ENCODE measurements at regions not wholly inside any gene's neighbourhood (a gene's known extent, or its start where the extent isn't known, plus 50 kb on each side); places are given as distances from the start of the nearest gene placed in this dataset.
A peak's percentile ranks its signal among the peaks of the same experiment; 100 is the strongest.

DNA sequence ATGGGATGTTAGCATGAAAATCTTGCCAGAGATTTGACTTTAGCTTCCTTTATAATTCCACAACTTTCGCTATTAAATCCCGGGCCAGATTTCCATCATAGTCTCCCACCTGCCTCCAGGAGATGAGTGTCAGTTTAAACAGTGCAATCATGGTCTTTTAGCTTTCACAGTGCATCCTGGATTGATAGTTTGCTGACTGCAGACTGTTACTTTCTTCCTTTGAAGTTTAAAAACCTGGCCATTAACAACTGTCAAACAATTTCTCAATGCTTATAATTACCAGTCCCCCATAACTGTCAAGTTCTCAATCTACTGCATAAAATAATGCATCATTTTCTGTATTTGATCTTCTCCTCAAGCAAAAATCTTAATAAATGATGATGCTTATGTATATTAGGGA, 108.4 kb upstream of the FSTL5 start:
- no peak overlapping the region for H3K27ac ChIP-seq (ENCODE audit: low read depth, low read length)
- no peaks in the 10 kb centered on the region for H3K36me3 ChIP-seq (ENCODE audit: insufficient read depth, low read length)
- Mint-ChIP-seq H3K4me3 (no peak overlapping the region), H3K27ac (no peak overlapping the region), H3K4me1 (no peaks in the 10 kb centered on the region), H3K9me3 (peaks cover 0 to 12% (median 1%) of the 10 kb centered on the region in 8 donors), H3K36me3 (no peaks in the 10 kb centered on the region), H3K27me3 (no peaks in the 10 kb centered on the region)
- DNase-seq, result no peak
- intact Hi-C loops (cut with micrococcal nuclease), result no loop called here
- H3K4me1 ChIP-seq (ENCODE audit: insufficient read depth, low read length), result no peaks in the 10 kb centered on the region
- H3K27me3 ChIP-seq (ENCODE audit: insufficient read depth, low read length), result no peaks in the 10 kb centered on the region
- CTCF ChIA-PET (ENCODE audit: partially characterized antibody), result no interaction called here
- H3K9me3 ChIP-seq (ENCODE audit: control insufficient read depth in 1 of 2, low read length in 2 of 2), result no peaks in the 10 kb centered on the region
- H3K4me3 ChIP-seq (ENCODE audit: low read length in 2 of 2), result no peak overlapping the region
- POLR2A ChIA-PET (ENCODE audit: partially characterized antibody), result no interaction called here

DNA sequence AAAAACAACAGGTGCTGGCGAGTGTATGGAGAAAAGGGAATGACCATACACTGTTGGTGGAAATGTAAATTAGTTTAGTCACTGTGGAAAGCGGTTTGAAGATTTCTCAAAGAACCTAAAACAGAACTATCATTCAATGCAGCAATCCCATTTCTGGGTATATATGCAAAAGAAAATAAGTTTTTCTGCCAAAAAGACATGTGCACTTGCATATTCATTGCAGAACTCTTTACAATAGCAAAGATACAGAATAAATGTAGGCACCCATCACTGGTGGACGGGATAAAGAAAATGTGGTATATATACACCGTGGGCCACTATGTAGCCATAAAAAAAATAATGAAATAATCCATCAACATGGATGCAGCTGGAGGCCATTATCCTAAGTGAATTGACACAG, 105.1 kb upstream of the FSTL5 start:
- no peaks in the 10 kb centered on the region for H3K27me3 ChIP-seq (ENCODE audit: insufficient read depth, low read length)
- peaks cover 2 to 23% (median 9%) of the 10 kb centered on the region in 8 donors for H3K9me3 Mint-ChIP-seq
- H3K27me3 Mint-ChIP-seq, result no peaks in the 10 kb centered on the region
- H3K36me3 Mint-ChIP-seq, result no peaks in the 10 kb centered on the region
- H3K4me3 Mint-ChIP-seq, result no peak overlapping the region
- H3K4me3 ChIP-seq (ENCODE audit: low read length in 2 of 2), result no peak overlapping the region
- ChIA-PET POLR2A (ENCODE audit: partially characterized antibody) (no interaction called here), CTCF (ENCODE audit: partially characterized antibody) (no interaction called here)
- H3K36me3 ChIP-seq (ENCODE audit: insufficient read depth, low read length), result no peaks in the 10 kb centered on the region
- no peak for DNase-seq
- no peak overlapping the region for H3K27ac ChIP-seq (ENCODE audit: low read depth, low read length)
- no peaks in the 10 kb centered on the region for H3K4me1 Mint-ChIP-seq
- no peak overlapping the region for H3K27ac Mint-ChIP-seq
- no peaks in the 10 kb centered on the region for H3K9me3 ChIP-seq (ENCODE audit: control insufficient read depth in 1 of 2, low read length in 2 of 2)
- H3K4me1 ChIP-seq (ENCODE audit: insufficient read depth, low read length), result no peaks in the 10 kb centered on the region
- intact Hi-C loops (cut with micrococcal nuclease), result no loop called here

DNA sequence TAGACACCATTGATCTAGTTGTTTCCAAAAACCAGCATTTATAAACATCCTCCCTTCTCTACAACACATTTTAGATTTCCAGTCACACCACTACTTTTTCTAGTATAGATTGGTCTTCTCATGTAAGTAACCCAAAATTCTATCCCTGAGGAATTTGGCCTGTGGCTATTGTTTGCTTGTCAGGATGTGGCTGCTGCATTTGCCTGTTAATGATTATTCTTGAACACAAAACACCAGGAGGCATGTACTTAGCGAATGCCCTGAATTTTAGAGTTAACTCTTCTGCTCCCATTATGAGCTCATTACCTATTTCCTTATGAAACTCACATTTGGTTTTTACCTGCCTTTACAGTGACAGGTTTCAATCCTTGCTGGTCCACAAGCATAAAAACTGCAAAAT, 102.0 kb upstream of the FSTL5 start:
- Histone ChIP-seq H3K4me3 (ENCODE audit: low read length in 2 of 2) (no peak overlapping the region), H3K4me1 (ENCODE audit: insufficient read depth, low read length) (no peaks in the 10 kb centered on the region), H3K9me3 (ENCODE audit: control insufficient read depth in 1 of 2, low read length in 2 of 2) (no peaks in the 10 kb centered on the region), H3K27ac (ENCODE audit: low read depth, low read length) (no peak overlapping the region), H3K27me3 (ENCODE audit: insufficient read depth, low read length) (no peaks in the 10 kb centered on the region), H3K36me3 (ENCODE audit: insufficient read depth, low read length) (no peaks in the 10 kb centered on the region)
- intact Hi-C loops (cut with micrococcal nuclease), result no loop called here
- Mint-ChIP-seq H3K36me3 (no peaks in the 10 kb centered on the region), H3K27ac (no peak overlapping the region), H3K9me3 (peaks cover 4 to 37% (median 14%) of the 10 kb centered on the region in 8 donors), H3K27me3 (no peaks in the 10 kb centered on the region), H3K4me1 (no peaks in the 10 kb centered on the region), H3K4me3 (no peak overlapping the region)
- no peak for DNase-seq
- ChIA-PET CTCF (ENCODE audit: partially characterized antibody) (no interaction called here), POLR2A (ENCODE audit: partially characterized antibody) (no interaction called here)

DNA sequence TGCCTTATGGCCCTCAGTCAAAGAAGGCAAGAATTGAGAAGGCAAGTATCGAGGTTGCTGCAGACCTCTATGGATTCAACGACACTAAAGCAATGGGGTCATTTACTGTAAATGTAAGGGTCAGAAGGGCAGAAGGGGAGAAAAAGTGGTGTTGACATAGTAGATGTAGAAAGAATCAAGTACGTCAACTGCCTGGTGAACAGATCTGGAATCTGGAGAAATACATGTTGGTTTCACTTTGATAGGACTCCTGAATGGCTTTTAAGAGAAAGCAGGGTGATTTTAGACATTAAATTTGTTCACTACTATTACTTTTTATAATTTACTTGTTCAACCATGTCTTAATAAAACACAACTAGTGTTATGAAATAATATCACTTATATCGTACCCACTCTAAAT, 81.3 kb upstream of the FSTL5 start:
- Mint-ChIP-seq H3K9me3 (peaks cover 0 to 16% (median 7%) of the 10 kb centered on the region in 8 donors), H3K36me3 (no peaks in the 10 kb centered on the region), H3K4me1 (no peaks in the 10 kb centered on the region), H3K27ac (peak overlapping the region in 1 of 7 donors; percentile 5), H3K4me3 (no peak overlapping the region), H3K27me3 (no peaks in the 10 kb centered on the region)
- Histone ChIP-seq H3K4me1 (ENCODE audit: insufficient read depth, low read length) (no peaks in the 10 kb centered on the region), H3K36me3 (ENCODE audit: insufficient read depth, low read length) (no peaks in the 10 kb centered on the region), H3K27me3 (ENCODE audit: insufficient read depth, low read length) (no peaks in the 10 kb centered on the region), H3K4me3 (ENCODE audit: low read length in 2 of 2) (no peak overlapping the region), H3K9me3 (ENCODE audit: control insufficient read depth in 1 of 2, low read length in 2 of 2) (no peaks in the 10 kb centered on the region), H3K27ac (ENCODE audit: low read depth, low read length) (no peak overlapping the region)
- ChIA-PET POLR2A (ENCODE audit: partially characterized antibody) (no interaction called here), CTCF (ENCODE audit: partially characterized antibody) (no interaction called here)
- no peak for DNase-seq
- intact Hi-C loops (cut with micrococcal nuclease), result no loop called here

DNA sequence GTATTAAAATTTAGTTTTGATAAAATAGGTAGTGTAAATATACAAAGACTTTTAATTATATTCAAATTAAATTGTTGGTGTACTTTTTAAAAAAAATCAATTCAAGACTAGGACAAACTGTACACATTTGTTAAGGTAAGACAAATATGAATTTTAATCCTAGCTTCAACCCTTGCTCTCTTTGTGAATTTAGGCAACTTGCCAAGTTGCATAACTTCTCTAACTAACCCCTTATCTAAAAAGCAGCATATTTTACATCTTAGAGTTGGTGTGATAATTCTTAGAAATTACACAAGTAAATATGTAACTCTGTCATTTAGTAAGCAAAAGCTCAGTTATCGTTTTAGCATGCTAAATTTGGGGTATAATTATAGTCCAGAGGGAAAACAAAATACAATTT, 78.1 kb upstream of the FSTL5 start:
- Histone ChIP-seq H3K9me3 (ENCODE audit: control insufficient read depth in 1 of 2, low read length in 2 of 2) (no peaks in the 10 kb centered on the region), H3K4me3 (ENCODE audit: low read length in 2 of 2) (no peak overlapping the region), H3K27me3 (ENCODE audit: insufficient read depth, low read length) (no peaks in the 10 kb centered on the region), H3K36me3 (ENCODE audit: insufficient read depth, low read length) (no peaks in the 10 kb centered on the region), H3K27ac (ENCODE audit: low read depth, low read length) (no peak overlapping the region), H3K4me1 (ENCODE audit: insufficient read depth, low read length) (no peaks in the 10 kb centered on the region)
- ChIA-PET CTCF (ENCODE audit: partially characterized antibody) (no interaction called here), POLR2A (ENCODE audit: partially characterized antibody) (no interaction called here)
- DNase-seq, result no peak
- Mint-ChIP-seq H3K4me3 (no peak overlapping the region), H3K4me1 (no peaks in the 10 kb centered on the region), H3K9me3 (peaks cover 0 to 16% (median 5%) of the 10 kb centered on the region in 8 donors), H3K27me3 (no peaks in the 10 kb centered on the region), H3K27ac (no peak overlapping the region), H3K36me3 (no peaks in the 10 kb centered on the region)
- intact Hi-C loops (cut with micrococcal nuclease), result no loop called here

DNA sequence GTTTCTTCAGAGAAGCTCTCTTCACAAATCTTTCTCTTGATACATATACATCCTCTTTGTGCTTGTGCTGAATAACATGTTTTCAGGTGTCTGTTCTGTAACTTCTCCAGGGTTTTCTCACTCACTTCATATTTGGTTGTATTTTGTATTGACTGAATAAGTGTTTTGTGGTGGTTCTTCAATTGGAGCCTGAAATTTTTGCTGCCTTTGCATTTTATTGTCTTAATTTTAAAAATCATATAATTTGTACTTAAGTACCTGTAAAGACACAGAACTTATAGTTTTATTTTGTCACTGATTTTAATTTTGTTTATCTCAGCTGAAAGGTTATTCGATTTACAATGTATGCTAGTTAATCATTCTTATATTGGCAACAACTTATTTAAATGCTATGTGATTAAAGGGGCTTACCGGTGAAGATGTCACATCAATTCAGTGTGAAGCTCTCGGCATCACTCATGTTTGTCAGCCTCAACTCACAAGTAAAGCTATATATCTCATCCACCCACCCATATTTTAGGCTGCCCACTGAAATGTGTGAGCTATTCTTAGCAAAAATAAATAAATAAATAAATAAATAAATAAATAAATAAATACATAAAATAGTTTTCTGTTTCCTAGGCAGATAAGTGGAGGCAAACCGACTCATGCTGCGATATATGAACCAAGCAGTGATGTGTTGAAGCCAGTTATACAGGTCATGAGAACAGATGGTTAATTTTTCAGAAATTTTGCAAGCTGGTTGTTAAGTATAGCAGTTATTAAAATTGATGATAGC, 76.4 kb upstream of the FSTL5 start:
- H3K36me3 Mint-ChIP-seq, result no peaks in the 10 kb centered on the region
- no peaks in the 10 kb centered on the region for H3K27me3 ChIP-seq (ENCODE audit: insufficient read depth, low read length)
- no peaks in the 10 kb centered on the region for H3K4me1 ChIP-seq (ENCODE audit: insufficient read depth, low read length)
- no peak overlapping the region for H3K4me3 ChIP-seq (ENCODE audit: low read length in 2 of 2)
- H3K27ac Mint-ChIP-seq, result no peak overlapping the region
- no peak overlapping the region for H3K4me3 Mint-ChIP-seq
- H3K27ac ChIP-seq (ENCODE audit: low read depth, low read length), result no peak overlapping the region
- H3K9me3 Mint-ChIP-seq, result peaks cover 0 to 13% (median 4%) of the 10 kb centered on the region in 8 donors
- H3K36me3 ChIP-seq (ENCODE audit: insufficient read depth, low read length), result no peaks in the 10 kb centered on the region
- H3K9me3 ChIP-seq (ENCODE audit: control insufficient read depth in 1 of 2, low read length in 2 of 2), result no peaks in the 10 kb centered on the region
- H3K27me3 Mint-ChIP-seq, result no peaks in the 10 kb centered on the region
- no peaks in the 10 kb centered on the region for H3K4me1 Mint-ChIP-seq
- POLR2A ChIA-PET (ENCODE audit: partially characterized antibody), result no interaction called here
- CTCF ChIA-PET (ENCODE audit: partially characterized antibody), result no interaction called here
- no peak for DNase-seq
- intact Hi-C loops (cut with micrococcal nuclease), result no loop called here

DNA sequence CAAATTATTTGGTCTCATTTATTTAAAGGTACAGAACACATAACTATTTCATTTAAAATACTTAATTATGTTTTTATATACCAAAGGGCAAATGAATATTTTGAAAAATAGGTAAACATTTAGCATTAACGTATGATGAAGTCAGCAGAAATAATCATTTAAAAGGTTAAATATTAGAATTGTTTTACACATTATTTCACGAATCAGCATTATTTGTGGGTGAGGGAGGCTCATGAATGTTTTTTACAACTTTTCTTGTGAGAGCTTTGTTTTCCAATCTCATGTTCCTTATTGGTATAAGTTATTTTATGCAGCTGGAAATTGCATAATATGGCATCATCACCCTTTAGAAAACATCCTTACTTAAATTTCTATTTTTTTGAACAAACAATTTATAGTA, 73.9 kb upstream of the FSTL5 start:
- Histone ChIP-seq H3K4me1 (ENCODE audit: insufficient read depth, low read length) (no peaks in the 10 kb centered on the region), H3K4me3 (ENCODE audit: low read length in 2 of 2) (no peak overlapping the region), H3K27me3 (ENCODE audit: insufficient read depth, low read length) (no peaks in the 10 kb centered on the region), H3K9me3 (ENCODE audit: control insufficient read depth in 1 of 2, low read length in 2 of 2) (no peaks in the 10 kb centered on the region), H3K36me3 (ENCODE audit: insufficient read depth, low read length) (no peaks in the 10 kb centered on the region), H3K27ac (ENCODE audit: low read depth, low read length) (no peak overlapping the region)
- H3K36me3 Mint-ChIP-seq, result no peaks in the 10 kb centered on the region
- ChIA-PET CTCF (ENCODE audit: partially characterized antibody) (no interaction called here), POLR2A (ENCODE audit: partially characterized antibody) (no interaction called here)
- H3K9me3 Mint-ChIP-seq, result peaks cover 0 to 12% (median 8%) of the 10 kb centered on the region in 8 donors
- intact Hi-C loops (cut with micrococcal nuclease), result no loop called here
- no peak for DNase-seq
- no peaks in the 10 kb centered on the region for H3K4me1 Mint-ChIP-seq
- H3K27ac Mint-ChIP-seq, result no peak overlapping the region
- H3K4me3 Mint-ChIP-seq, result no peak overlapping the region
- H3K27me3 Mint-ChIP-seq, result no peaks in the 10 kb centered on the region

DNA sequence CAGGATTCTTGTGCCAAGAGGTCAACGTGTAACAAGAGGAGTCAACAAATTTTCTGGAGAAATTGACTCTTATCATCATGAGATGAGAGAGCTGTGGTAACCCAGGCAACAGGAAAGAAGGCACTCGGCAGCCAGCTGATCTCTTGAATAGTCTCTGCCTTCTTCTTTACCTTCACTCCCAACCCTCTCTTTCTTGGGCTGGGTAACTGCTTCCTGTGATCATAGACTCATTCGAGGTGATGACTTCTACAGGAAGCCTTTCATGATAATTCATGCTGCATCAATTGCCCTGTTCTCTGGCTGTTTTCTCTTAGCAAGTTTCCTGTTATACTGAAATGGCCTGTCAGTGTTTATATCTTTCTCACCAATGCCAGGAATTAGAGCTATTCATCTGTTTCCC, 70.8 kb upstream of the FSTL5 start:
- no peaks in the 10 kb centered on the region for H3K36me3 ChIP-seq (ENCODE audit: insufficient read depth, low read length)
- Mint-ChIP-seq H3K36me3 (no peaks in the 10 kb centered on the region), H3K9me3 (peaks cover 6 to 17% (median 7%) of the 10 kb centered on the region in 8 donors), H3K27me3 (no peaks in the 10 kb centered on the region), H3K27ac (no peak overlapping the region), H3K4me3 (no peak overlapping the region), H3K4me1 (no peaks in the 10 kb centered on the region)
- no peak for DNase-seq
- no peak overlapping the region for H3K27ac ChIP-seq (ENCODE audit: low read depth, low read length)
- POLR2A ChIA-PET (ENCODE audit: partially characterized antibody), result no interaction called here
- H3K27me3 ChIP-seq (ENCODE audit: insufficient read depth, low read length), result no peaks in the 10 kb centered on the region
- no peaks in the 10 kb centered on the region for H3K4me1 ChIP-seq (ENCODE audit: insufficient read depth, low read length)
- H3K4me3 ChIP-seq (ENCODE audit: low read length in 2 of 2), result no peak overlapping the region
- H3K9me3 ChIP-seq (ENCODE audit: control insufficient read depth in 1 of 2, low read length in 2 of 2), result no peaks in the 10 kb centered on the region
- CTCF ChIA-PET (ENCODE audit: partially characterized antibody), result no interaction called here
- intact Hi-C loops (cut with micrococcal nuclease), result no loop called here
